Fibroblast of skin of right quadriceps (primary cell): ENCODE measurements at regions not wholly inside any gene's neighbourhood (a gene's known extent, or its start where the extent isn't known, plus 50 kb on each side); places are given as distances from the start of the nearest gene placed in this dataset.

Experiments
- DNase-seq: peaks from one replicate; pipeline ENCODE4 v3.0.0-alpha.2; 2013

GRCh38 chr11:27968461-27968860, 139.5 kb downstream of the KIF18A start:
- peak; percentile 13 for DNase-seq

GRCh38 chr11:27965559-27965958, 142.4 kb downstream of the KIF18A start:
- peak; percentile 26 for DNase-seq

GRCh38 chr11:27963370-27963769, 144.6 kb downstream of the KIF18A start:
- no peak for DNase-seq

- DNase-seq, result no peak
Observed at GRCh38 chr11:27949951-27950738, 157.8 kb downstream of the KIF18A start.

GRCh38 chr11:27945348-27945747, 162.6 kb downstream of the KIF18A start:
- no peak for DNase-seq

GRCh38 chr11:27938011-27938410, 169.9 kb downstream of the KIF18A start:
- no peak for DNase-seq

- peak; percentile 99 for DNase-seq
Observed at GRCh38 chr11:27934830-27935145, 173.2 kb downstream of the KIF18A start.

GRCh38 chr11:27933992-27934829, 173.7 kb downstream of the KIF18A start:
- DNase-seq, result peak; percentile 100

GRCh38 chr11:27931770-27932169, 176.2 kb downstream of the KIF18A start:
- no peak for DNase-seq

- DNase-seq, result no peak
Observed at GRCh38 chr11:27930946-27931345, 177.0 kb downstream of the KIF18A start.

- no peak for DNase-seq
Observed at GRCh38 chr11:27928809-27929208, 179.1 kb downstream of the KIF18A start.

- peak; percentile 100 for DNase-seq
Observed at GRCh38 chr11:27926981-27927481, 180.9 kb downstream of the KIF18A start.

- DNase-seq, result no peak
Observed at GRCh38 chr11:27926486-27926885, 181.5 kb downstream of the KIF18A start.

- no peak for DNase-seq
Observed at GRCh38 chr11:27921472-27921871, 186.5 kb downstream of the KIF18A start.

GRCh38 chr11:27916541-27917100, 191.3 kb downstream of the KIF18A start:
- DNase-seq, result peak; percentile 80

- DNase-seq, result peak; percentile 57
Observed at GRCh38 chr11:27914080-27914479, 193.9 kb downstream of the KIF18A start.

- DNase-seq, result peak; percentile 65
Observed at GRCh38 chr11:27913650-27914049, 194.3 kb downstream of the KIF18A start.

- no peak for DNase-seq
Observed at GRCh38 chr11:27912916-27913315, 195.0 kb downstream of the KIF18A start.

- peak; percentile 92 for DNase-seq
Observed at GRCh38 chr11:27910186-27910931, 197.6 kb downstream of the KIF18A start.

GRCh38 chr11:27909386-27909785, 198.6 kb downstream of the KIF18A start:
- DNase-seq, result no peak

- no peak for DNase-seq
Observed at GRCh38 chr11:27908621-27909020, 199.3 kb downstream of the KIF18A start.

- DNase-seq, result peak; percentile 52
Observed at GRCh38 chr11:27907530-27907929, 200.4 kb downstream of the KIF18A start.

- no peak for DNase-seq
Observed at GRCh38 chr11:27907091-27907490, 200.9 kb downstream of the KIF18A start.
